NCI-H2196 (cell line): ENCODE measurements at regions not wholly inside any gene's neighbourhood (a gene's known extent, or its start where the extent isn't known, plus 50 kb on each side); places are given as distances from the start of the nearest gene placed in this dataset.

ENCODE experiments used
- DNase-seq: peaks from one replicate; lab custom pipeline; 2025; ENCODE audit not compliant: unreplicated experiment; lab: John Stamatoyannopoulos, UW

- DNase-seq = no peak
Observed at GRCh38 chr18:34077599-34077998, 147.1 kb downstream of the NOL4 start.

- DNase-seq = no peak
Observed at GRCh38 chr18:34075963-34076860, 148.5 kb downstream of the NOL4 start.

GRCh38 chr18:34061226-34061625, 163.5 kb downstream of the NOL4 start:
- DNase-seq = no peak

- peak; percentile 6 for DNase-seq
Observed at GRCh38 chr18:34055227-34055626, 169.5 kb downstream of the NOL4 start.

- DNase-seq = no peak
Observed at GRCh38 chr18:34050661-34051060, 174.1 kb downstream of the NOL4 start.

GRCh38 chr18:34049511-34049910, 175.2 kb downstream of the NOL4 start:
- no peak for DNase-seq

GRCh38 chr18:34048423-34048822, 176.3 kb downstream of the NOL4 start:
- DNase-seq = peak; percentile 13

GRCh38 chr18:34042423-34043146, 182.1 kb downstream of the NOL4 start:
- DNase-seq = no peak

- DNase-seq = no peak
Observed at GRCh38 chr18:34039611-34040010, 185.1 kb downstream of the NOL4 start.

GRCh38 chr18:34039201-34039600, 185.5 kb downstream of the NOL4 start:
- DNase-seq = peak; percentile 48

GRCh38 chr18:34038086-34038485, 186.6 kb downstream of the NOL4 start:
- no peak for DNase-seq

- no peak for DNase-seq
Observed at GRCh38 chr18:34033968-34034367, 190.7 kb downstream of the NOL4 start.

- DNase-seq = no peak
Observed at GRCh38 chr18:34031810-34032209, 192.9 kb downstream of the NOL4 start.

GRCh38 chr18:34028324-34028723, 196.4 kb downstream of the NOL4 start:
- no peak for DNase-seq

GRCh38 chr18:34025191-34025801, 199.4 kb downstream of the NOL4 start:
- DNase-seq = no peak

- no peak for DNase-seq
Observed at GRCh38 chr18:34023471-34023870, 201.2 kb downstream of the NOL4 start.

- DNase-seq = no peak
Observed at GRCh38 chr18:34018336-34018735, 206.4 kb downstream of the NOL4 start.

GRCh38 chr18:34003687-34004086, 221.0 kb downstream of the NOL4 start:
- DNase-seq = no peak

- DNase-seq = no peak
Observed at GRCh38 chr18:34002130-34002529, 222.6 kb downstream of the NOL4 start.

- DNase-seq = no peak
Observed at GRCh38 chr18:34001376-34001775, 223.3 kb downstream of the NOL4 start.

GRCh38 chr18:33987206-33987605, 237.5 kb downstream of the NOL4 start:
- DNase-seq = no peak

- DNase-seq = no peak
Observed at GRCh38 chr18:33983126-33983525, 241.6 kb downstream of the NOL4 start.
